OCI-LY3 (cell line): ENCODE measurements at regions not wholly inside any gene's neighbourhood (a gene's known extent, or its start where the extent isn't known, plus 50 kb on each side); places are given as distances from the start of the nearest gene placed in this dataset.

Experiments used
- EZH2phosphoT487 ChIP-seq: fragments of 200-600 bp; shearing (Covaris generic); IDR thresholded peaks from 2 replicates; pipeline ENCODE4 v1.6.1; 2018; ENCODE audit warnings: antibody characterized with exemption, mixed run types, low read depth
- TF ChIP-seq, protein P1 (sequence below): fragments of 200-600, 300-600 bp; sonication (generic); IDR thresholded peaks from 2 replicates; pipeline ENCODE4 v1.5.1; 2014; ENCODE audit warnings: antibody characterized with exemption, low read length, low read depth

DNA sequence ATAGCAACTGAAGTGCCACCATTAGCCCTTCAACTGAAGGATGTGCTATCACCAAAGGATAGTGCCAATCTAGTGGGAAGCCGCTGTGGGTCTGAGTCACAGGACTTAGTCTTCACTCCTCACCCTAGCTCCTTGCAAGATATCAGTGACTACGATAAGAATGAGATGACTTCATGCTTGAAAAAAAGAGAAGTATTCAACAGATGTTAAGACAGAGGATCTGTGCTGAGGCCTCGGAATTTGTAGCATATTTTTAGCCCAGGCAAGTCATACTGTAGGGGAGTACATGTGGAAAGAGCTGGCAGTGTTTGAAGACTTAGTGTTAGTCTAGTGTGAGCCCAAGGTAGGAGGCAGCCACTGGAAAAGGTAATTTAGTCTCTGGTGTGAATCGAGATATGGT, 270.7 kb upstream of the LRTM1 start:
- TF ChIP-seq, protein P1, sequence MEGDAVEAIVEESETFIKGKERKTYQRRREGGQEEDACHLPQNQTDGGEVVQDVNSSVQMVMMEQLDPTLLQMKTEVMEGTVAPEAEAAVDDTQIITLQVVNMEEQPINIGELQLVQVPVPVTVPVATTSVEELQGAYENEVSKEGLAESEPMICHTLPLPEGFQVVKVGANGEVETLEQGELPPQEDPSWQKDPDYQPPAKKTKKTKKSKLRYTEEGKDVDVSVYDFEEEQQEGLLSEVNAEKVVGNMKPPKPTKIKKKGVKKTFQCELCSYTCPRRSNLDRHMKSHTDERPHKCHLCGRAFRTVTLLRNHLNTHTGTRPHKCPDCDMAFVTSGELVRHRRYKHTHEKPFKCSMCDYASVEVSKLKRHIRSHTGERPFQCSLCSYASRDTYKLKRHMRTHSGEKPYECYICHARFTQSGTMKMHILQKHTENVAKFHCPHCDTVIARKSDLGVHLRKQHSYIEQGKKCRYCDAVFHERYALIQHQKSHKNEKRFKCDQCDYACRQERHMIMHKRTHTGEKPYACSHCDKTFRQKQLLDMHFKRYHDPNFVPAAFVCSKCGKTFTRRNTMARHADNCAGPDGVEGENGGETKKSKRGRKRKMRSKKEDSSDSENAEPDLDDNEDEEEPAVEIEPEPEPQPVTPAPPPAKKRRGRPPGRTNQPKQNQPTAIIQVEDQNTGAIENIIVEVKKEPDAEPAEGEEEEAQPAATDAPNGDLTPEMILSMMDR = no peak
- TF ChIP-seq EZH2phosphoT487 = no peak
